Endothelial cell of umbilical vein (primary cell): ENCODE measurements at regions not wholly inside any gene's neighbourhood (a gene's known extent, or its start where the extent isn't known, plus 50 kb on each side); places are given as distances from the start of the nearest gene placed in this dataset.

Experiments
- BruUV-seq: library from RNA; stranded (reverse); fragments of 400-500 nt; replicated peaks from 2 replicates; lab custom pipeline; 2021; lab: Mats Ljungman, UMichigan
- CTCF ChIA-PET: fragments of 300-600, 350-600 bp; sonication (Branson Sonifier 250); formaldehyde crosslinking; loops from one replicate; lab custom pipeline; 2021; ENCODE audit warnings: antibody characterized with exemption, inconsistent platforms; lab: Charles Lee
- POLR2A ChIA-PET: fragments of 300-600, 350-600 bp; sonication (Branson Sonifier 250); formaldehyde crosslinking; loops from one replicate; lab custom pipeline; 2021; ENCODE audit warnings: antibody characterized with exemption, inconsistent platforms; lab: Charles Lee
- DNase-seq: peaks from one replicate; pipeline ENCODE4 v3.0.0-alpha.2; 2011; ENCODE audit warnings: low read depth, low spot score
- FAIRE-seq: peaks from 2 replicates; lab custom pipeline; 2011; peaks lifted over from hg19 to GRCh38; lab: Jason Lieb, UNC
- H2AFZ ChIP-seq: 2 replicates; pipeline ENCODE4 v1.6.0; 2012; ENCODE audit warnings: low read depth, low read length, control low read depth, inconsistent platforms
- H3K27ac ChIP-seq: 2 replicates; pipeline ENCODE4 v1.5.1; 2011; ENCODE audit warnings: low read depth, mild to moderate bottlenecking, control low read depth, low read length, moderate library complexity; ENCODE audit not compliant: insufficient read depth
- H3K27me3 ChIP-seq, 2 experiments: 2 replicates each; pipeline versions ENCODE4 v1.6.0 to v1.6.1; 2011; ENCODE audit warnings: low read length in 2 of 2, mixed read lengths in 1 of 2; ENCODE audit not compliant: control insufficient read depth in 2 of 2, insufficient read depth in 2 of 2
- H3K36me3 ChIP-seq, 2 experiments: 2 replicates in 1 of 2; 3 replicates in 1 of 2; pipeline ENCODE4 v1.5.1; 2011; ENCODE audit warnings: low read length in 2 of 2, mild to moderate bottlenecking in 1 of 2, moderate library complexity in 1 of 2; ENCODE audit not compliant: control insufficient read depth in 2 of 2, insufficient read depth in 2 of 2; ENCODE audit errors: extremely low read depth in 1 of 2
- H3K4me1 ChIP-seq: 3 replicates; pipeline ENCODE4 v1.5.1; 2011; ENCODE audit warnings: mild to moderate bottlenecking, low read length; ENCODE audit not compliant: control insufficient read depth, insufficient read depth; ENCODE audit errors: extremely low read depth
- H3K4me2 ChIP-seq: 2 replicates; pipeline ENCODE4 v1.6.1; 2011; ENCODE audit warnings: low read length, control low read depth, mixed read lengths; ENCODE audit not compliant: insufficient read depth
- H3K4me3 ChIP-seq, 3 experiments: fragments of 200-600 bp in 1 of 3; sonication (generic), shearing (Covaris generic) in 1 of 3; replicated peaks in 1 of 3; 2 replicates each; pipeline ENCODE4 v1.5.1; 2011 to 2016; ENCODE audit warnings: control low read depth in 3 of 3, low read length in 3 of 3, mild to moderate bottlenecking in 2 of 3, inconsistent platforms in 1 of 3, low read depth in 1 of 3, moderate library complexity in 1 of 3; ENCODE audit not compliant: insufficient read depth in 1 of 3
- H3K79me2 ChIP-seq: 2 replicates; pipeline ENCODE4 v1.6.0; 2012; ENCODE audit warnings: low read length, inconsistent platforms; ENCODE audit not compliant: control insufficient read depth, insufficient read depth
- H3K9ac ChIP-seq: replicated peaks from 2 replicates; pipeline ENCODE3; 2011; ENCODE audit warnings: low read length, control low read depth; ENCODE audit not compliant: insufficient read depth; ENCODE audit errors: extremely low read depth
- H3K9me1 ChIP-seq: replicated peaks from 3 replicates; pipeline ENCODE4 v1.6.0; 2011; ENCODE audit warnings: mild to moderate bottlenecking, low read length; ENCODE audit not compliant: control insufficient read depth, insufficient read depth; ENCODE audit errors: extremely low read depth
- H3K9me3 ChIP-seq: replicated peaks from 2 replicates; pipeline ENCODE4 v1.5.1; 2012; ENCODE audit warnings: low read length, inconsistent platforms; ENCODE audit not compliant: control insufficient read depth, insufficient read depth
- H4K20me1 ChIP-seq: replicated peaks from 2 replicates; pipeline ENCODE3; 2011; ENCODE audit warnings: mild to moderate bottlenecking, low read length; ENCODE audit not compliant: control insufficient read depth, insufficient read depth; ENCODE audit errors: extremely low read depth
- CTCF ChIP-seq, 2 donors: IDR thresholded peaks; 1 replicate in 1 of 2; 2 replicates in 1 of 2; pipeline ENCODE4 v1.5.1; 2011; ENCODE audit warnings: low read length in 2 of 2, mild to moderate bottlenecking in 2 of 2, moderate library complexity in 2 of 2, control low read depth in 1 of 2, inconsistent platforms in 1 of 2, low read depth in 1 of 2; ENCODE audit not compliant: insufficient read depth in 1 of 2; ENCODE audit errors: extremely low read depth in 1 of 2
- FOS ChIP-seq: IDR thresholded peaks from 2 replicates; pipeline ENCODE4 v1.6.1; 2011; ENCODE audit warnings: mild to moderate bottlenecking, low read length, moderate library complexity, borderline replicate concordance; ENCODE audit not compliant: insufficient read depth
- JUN ChIP-seq: IDR thresholded peaks from 2 replicates; pipeline ENCODE4 v1.6.1; 2011; ENCODE audit warnings: borderline replicate concordance, low read depth; ENCODE audit not compliant: insufficient read length, insufficient read depth
- MAX ChIP-seq: IDR thresholded peaks from 2 replicates; pipeline ENCODE4 v1.6.1; 2011; ENCODE audit not compliant: insufficient read depth, insufficient read length
- POLR2A ChIP-seq: IDR thresholded peaks from 2 replicates; pipeline ENCODE4 v1.6.1; 2012; ENCODE audit warnings: low read depth, mild to moderate bottlenecking, control low read depth, low read length
- POLR2AphosphoS5 ChIP-seq: IDR thresholded peaks from 2 replicates; pipeline ENCODE4 v1.6.1; 2012; ENCODE audit warnings: low read depth, mild to moderate bottlenecking, control low read depth, low read length, moderate library complexity; ENCODE audit not compliant: insufficient read depth
- dilution Hi-C: fragments of 300-500 bp; cut with MboI; formaldehyde crosslinking; loops from one replicate; pipeline ENCODE4 v1.15.0; 2019; ENCODE audit warnings: low sequenced_read_pairs; ENCODE audit not compliant: extremely low pct_ligation_motif_present
- intact Hi-C: fragments of 100-400 bp; cut with micrococcal nuclease; formaldehyde crosslinking; loops from one replicate; pipeline ENCODE4 v1.10.0; 2022

DNA sequence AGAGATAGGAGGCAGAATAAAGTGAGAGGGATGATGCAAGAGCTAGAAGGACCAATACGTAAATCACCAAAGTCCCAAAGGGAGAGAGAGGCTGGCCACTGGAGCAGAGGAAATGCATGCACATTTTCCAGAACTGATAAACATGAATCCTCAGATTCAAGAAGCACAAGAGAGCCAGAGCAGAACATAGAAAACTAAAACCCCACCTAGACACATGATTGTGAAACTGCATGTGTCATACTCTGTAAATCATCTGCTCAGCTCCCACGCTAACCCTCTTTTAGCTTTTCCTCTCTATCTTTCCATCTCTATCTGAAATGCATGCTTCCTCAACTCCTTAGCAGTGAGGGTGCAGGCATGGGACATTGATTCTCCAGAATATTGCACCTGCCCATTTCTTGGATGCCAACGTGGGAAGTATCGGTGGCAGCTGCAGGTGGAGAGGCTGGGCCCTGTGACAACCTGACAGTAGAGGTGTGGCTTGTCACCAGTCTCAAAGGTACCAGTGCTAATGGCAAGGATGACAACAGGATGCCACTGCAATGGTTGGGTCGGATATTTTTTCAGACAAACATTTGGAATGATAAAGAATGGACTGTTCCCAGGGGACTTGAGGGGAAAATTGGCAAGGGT, 89.3 kb upstream of the OTOS start:
- Histone ChIP-seq H3K36me3 (no peaks in the 10 kb centered on the region), H3K9me1 (no peaks in the 10 kb centered on the region), H3K27me3 (no peaks in the 10 kb centered on the region), H2AFZ (no peak overlapping the region), H3K27ac (no peak overlapping the region), H3K9ac (no peak overlapping the region), H3K79me2 (no peaks in the 10 kb centered on the region), H4K20me1 (no peaks in the 10 kb centered on the region), H3K4me1 (no peaks in the 10 kb centered on the region), H3K9me3 (no peaks in the 10 kb centered on the region), H3K4me3 (no peak overlapping the region), H3K4me2 (no peak overlapping the region)
- BruUV-seq, result no TSS peak
- DNase-seq (no peak), FAIRE-seq (no peak)
- TF ChIP-seq MAX (no peak), CTCF (IDR thresholded peaks at IDR 0.05; ENCODE audit: extremely low read depth in 1 of 2, insufficient read depth in 1 of 2, low read depth in 1 of 2, low read length in 2 of 2) (no peak), POLR2A (no peak), POLR2AphosphoS5 (no peak), JUN (no peak), FOS (no peak)
- CTCF ChIA-PET, result no interaction called here
- POLR2A ChIA-PET, result no interaction called here
- intact Hi-C loops, result no loop called here
- dilution Hi-C loops, result no loop called here
